Esophagus squamous epithelium (tissue), 5 donors: ENCODE measurements at regions not wholly inside any gene's neighbourhood (a gene's known extent, or its start where the extent isn't known, plus 50 kb on each side); places are given as distances from the start of the nearest gene placed in this dataset.
A peak's percentile ranks its signal among the peaks of the same experiment; 100 is the strongest.
"Not testable (repeated sequence)": the region's sequence is repeated elsewhere in the genome, so short reads cannot be mapped to it uniquely, and the experiment has no call there.

Experiments
- DNase-seq: peaks from one replicate; lab custom pipeline; 2025; lab: John Stamatoyannopoulos, UW
- H3K27ac ChIP-seq, 4 donors: fragments of 200-600 bp; sonication (generic); one replicate each; pipeline ENCODE4 v1.5.1; 2016 to 2019; ENCODE audit warnings: mild to moderate bottlenecking in 1 of 4
- H3K27me3 ChIP-seq, 4 donors: fragments of 200-600 bp; sonication (generic); 1 replicate in 3 of 4; 2 replicates in 1 of 4; pipeline versions ENCODE4 v1.5.1 to v1.6.0; 2017 to 2021; ENCODE audit warnings: antibody characterized with exemption in 1 of 4
- H3K36me3 ChIP-seq, 3 donors: fragments of 200-600 bp; sonication (generic); one replicate each; pipeline ENCODE4 v1.5.1; 2016 to 2019
- H3K4me1 ChIP-seq, 3 donors: fragments of 200-600 bp; sonication (generic); one replicate each; pipeline ENCODE4 v1.5.1; 2017 to 2019
- H3K4me3 ChIP-seq, 4 donors: fragments of 200-600 bp; sonication (generic); 1 replicate in 3 of 4; 2 replicates in 1 of 4; pipeline ENCODE4 v1.5.1; 2016 to 2019; ENCODE audit warnings: mild to moderate bottlenecking in 2 of 4, moderate library complexity in 1 of 4
- H3K9me3 ChIP-seq, 3 donors: fragments of 200-600 bp; sonication (generic); one replicate each; pipeline ENCODE4 v1.5.1; 2016 to 2019
- POLR2A ChIP-seq, 4 donors: fragments of 450-650 bp; IDR thresholded peaks; one replicate each; pipeline ENCODE4 v1.6.1; 2017; ENCODE audit warnings: antibody characterized with exemption in 4 of 4, mild to moderate bottlenecking in 4 of 4, moderate library complexity in 3 of 4
- WGBS, 2 donors: methylation state at CpG; one replicate each; pipeline ENCODE4 v1.1.5; 2018; 5-methylcytosine and 5-hydroxymethylcytosine counted together
- intact Hi-C: fragments of 100-400 bp; cut with DNase I; formaldehyde crosslinking; loops from one replicate; pipeline ENCODE4 v1.15.0; 2022
- TF ChIP-seq, protein P1 (sequence below), 6 experiments: fragments of 450-650 bp in 4 of 6; fragments of 200-600 bp in 2 of 6; sonication (generic) in 2 of 6; IDR thresholded peaks; one replicate each; pipeline ENCODE4 v1.5.1; 2016 to 2019; ENCODE audit warnings: antibody characterized with exemption in 6 of 6, mild to moderate bottlenecking in 4 of 6, moderate library complexity in 4 of 6
- donor health status: DM: yes; HTN: yes; CAD: no.

DNA sequence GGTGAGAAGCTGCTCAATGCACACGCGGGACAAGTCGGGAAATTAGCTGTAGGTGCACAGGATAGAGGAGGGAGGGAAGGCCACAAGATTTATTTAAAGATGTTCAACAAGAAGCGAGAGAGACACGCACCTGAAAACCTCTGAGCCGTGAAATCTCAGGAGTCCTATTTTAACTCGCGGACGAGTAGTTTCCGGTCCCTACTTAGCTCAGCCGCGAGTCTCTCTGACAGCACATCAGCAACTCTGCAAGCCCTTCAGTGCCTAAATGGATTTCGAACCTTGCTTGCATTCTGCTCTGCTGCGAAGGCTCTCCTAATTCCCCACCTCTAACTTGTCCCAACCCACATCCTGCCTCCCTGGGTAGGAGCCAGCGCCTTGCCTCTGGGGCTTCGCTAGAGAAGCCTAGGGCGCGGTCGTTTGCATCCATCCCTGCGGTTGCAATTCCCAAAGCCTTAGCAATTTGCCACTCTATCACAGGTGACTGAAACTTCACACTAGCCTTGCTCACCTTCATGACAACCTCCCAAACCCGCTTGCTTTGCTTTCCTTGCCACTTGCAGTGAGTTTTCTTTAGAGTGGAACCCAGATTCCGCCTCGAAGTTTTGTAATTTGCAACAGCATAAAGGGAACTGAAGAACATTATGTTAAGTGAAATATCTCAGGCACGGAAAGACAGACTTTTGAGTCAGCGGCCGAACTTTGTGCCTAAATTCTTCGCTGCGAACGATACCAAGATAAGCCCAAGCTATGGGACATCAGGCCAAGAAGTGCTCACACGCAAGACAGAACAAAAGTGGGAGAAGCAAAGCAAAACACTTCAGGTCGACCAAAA lies 202.8 kb downstream of the KDM5D start:
- WGBS, 2 donors = 61% methylated on average over 23 of the region's 31 CpGs; no CpG with 5 or more reads in 1 of the 2 donors
- Histone ChIP-seq H3K9me3 (no peaks in the 10 kb centered on the region), H3K4me1 (no peaks in the 10 kb centered on the region), H3K27ac (no peak overlapping the region), H3K4me3 (no peak overlapping the region), H3K27me3 (no peaks in the 10 kb centered on the region), H3K36me3 (no peaks in the 10 kb centered on the region)
- intact Hi-C loops = no loop called here
- no peak for DNase-seq
- no peak for TF ChIP-seq POLR2A (IDR thresholded peaks at IDR 0.05)
- TF ChIP-seq, protein P1, sequence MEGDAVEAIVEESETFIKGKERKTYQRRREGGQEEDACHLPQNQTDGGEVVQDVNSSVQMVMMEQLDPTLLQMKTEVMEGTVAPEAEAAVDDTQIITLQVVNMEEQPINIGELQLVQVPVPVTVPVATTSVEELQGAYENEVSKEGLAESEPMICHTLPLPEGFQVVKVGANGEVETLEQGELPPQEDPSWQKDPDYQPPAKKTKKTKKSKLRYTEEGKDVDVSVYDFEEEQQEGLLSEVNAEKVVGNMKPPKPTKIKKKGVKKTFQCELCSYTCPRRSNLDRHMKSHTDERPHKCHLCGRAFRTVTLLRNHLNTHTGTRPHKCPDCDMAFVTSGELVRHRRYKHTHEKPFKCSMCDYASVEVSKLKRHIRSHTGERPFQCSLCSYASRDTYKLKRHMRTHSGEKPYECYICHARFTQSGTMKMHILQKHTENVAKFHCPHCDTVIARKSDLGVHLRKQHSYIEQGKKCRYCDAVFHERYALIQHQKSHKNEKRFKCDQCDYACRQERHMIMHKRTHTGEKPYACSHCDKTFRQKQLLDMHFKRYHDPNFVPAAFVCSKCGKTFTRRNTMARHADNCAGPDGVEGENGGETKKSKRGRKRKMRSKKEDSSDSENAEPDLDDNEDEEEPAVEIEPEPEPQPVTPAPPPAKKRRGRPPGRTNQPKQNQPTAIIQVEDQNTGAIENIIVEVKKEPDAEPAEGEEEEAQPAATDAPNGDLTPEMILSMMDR (IDR thresholded peaks at IDR 0.05) = no peak

DNA sequence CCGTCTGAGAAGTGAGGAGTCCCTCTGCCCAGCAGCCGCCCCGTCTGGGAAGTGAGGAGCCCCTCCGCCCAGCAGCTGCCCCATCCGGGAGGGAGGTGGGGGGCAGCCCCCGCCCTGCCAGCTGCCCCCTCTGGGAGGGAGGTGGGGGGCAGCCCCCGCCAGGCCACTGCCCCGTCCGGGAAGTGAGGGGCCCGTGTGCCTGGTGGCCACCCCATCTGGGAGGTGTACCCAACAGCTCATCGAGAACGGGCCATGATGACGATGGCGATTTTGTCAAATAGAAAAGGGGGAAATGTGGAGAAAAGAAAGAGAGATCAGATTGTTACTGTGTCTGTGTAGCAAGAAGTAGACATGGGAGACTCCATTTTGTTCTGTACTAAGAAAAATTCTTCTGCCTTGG lies 208.8 kb downstream of the KDM5D start:
- H3K9me3 ChIP-seq, intact Hi-C loops, H3K4me3 ChIP-seq, H3K4me1 ChIP-seq, H3K27me3 ChIP-seq, H3K27ac ChIP-seq, DNase-seq, H3K36me3 ChIP-seq: not testable (repeated sequence)
- 100% methylated on average over 1 of the region's 14 CpGs; no CpG with 5 or more reads in 1 of the 2 donors for WGBS, 2 donors

DNA sequence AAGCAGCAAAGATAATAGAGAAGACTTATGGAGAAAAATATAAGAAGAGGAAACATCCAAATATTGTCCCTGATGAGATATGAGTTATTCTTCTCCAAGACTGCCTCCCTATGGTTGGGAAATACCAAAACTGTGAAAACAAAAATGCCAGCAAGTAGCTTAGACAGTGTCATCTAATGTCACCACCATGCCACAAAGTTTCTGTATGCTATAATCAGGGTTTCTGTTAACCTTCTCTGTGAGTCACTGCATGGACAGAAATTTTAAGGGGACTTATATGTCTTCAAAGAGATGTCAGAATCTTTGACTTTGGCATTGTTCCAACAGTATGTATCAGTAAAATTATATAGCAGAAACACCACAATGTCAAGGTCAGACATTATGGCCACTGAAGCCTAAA lies 222.6 kb downstream of the KDM5D start:
- H3K9me3 ChIP-seq = no peaks in the 10 kb centered on the region
- no peak overlapping the region for H3K4me3 ChIP-seq
- H3K4me1 ChIP-seq = no peaks in the 10 kb centered on the region
- H3K27ac ChIP-seq = no peak overlapping the region
- H3K27me3 ChIP-seq = no peaks in the 10 kb centered on the region
- DNase-seq = no peak
- intact Hi-C loops = no loop called here
- TF ChIP-seq POLR2A (IDR thresholded peaks at IDR 0.05) = no peak
- TF ChIP-seq, protein P1 (IDR thresholded peaks at IDR 0.05) = no peak
- H3K36me3 ChIP-seq = no peaks in the 10 kb centered on the region

DNA sequence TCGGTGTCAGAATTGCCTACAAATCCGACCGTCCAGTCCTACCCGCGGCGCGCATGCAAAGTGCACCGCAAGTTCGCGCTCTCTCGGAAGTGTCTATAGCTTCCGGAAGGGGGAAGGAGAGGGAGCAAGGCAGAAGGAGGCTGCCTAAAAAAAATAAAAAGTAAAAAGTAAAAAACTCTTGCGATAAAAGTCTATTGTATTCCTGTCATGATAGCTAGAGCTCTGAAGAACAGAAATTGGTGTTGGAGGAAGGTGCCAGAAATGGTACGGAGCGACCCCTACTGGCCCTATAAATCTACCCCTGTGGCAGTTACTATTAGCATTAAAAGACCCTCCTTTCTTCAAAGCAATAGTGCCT lies 241.5 kb downstream of the KDM5D start:
- no peak overlapping the region for H3K27ac ChIP-seq
- TF ChIP-seq, protein P1 (IDR thresholded peaks at IDR 0.05) = peak in 1 of 6 experiments; percentile 24
- TF ChIP-seq POLR2A (IDR thresholded peaks at IDR 0.05) = no peak
- peak overlapping the region in 1 of 4 donors; percentile 30 for H3K4me3 ChIP-seq
- DNase-seq = no peak
- H3K36me3 ChIP-seq = no peaks in the 10 kb centered on the region
- no peaks in the 10 kb centered on the region for H3K4me1 ChIP-seq
- WGBS, 2 donors = 16% methylated on average over 3 of the region's 15 CpGs; no CpG with 5 or more reads in 1 of the 2 donors
- intact Hi-C loops = no loop called here
- H3K9me3 ChIP-seq = no peaks in the 10 kb centered on the region
- H3K27me3 ChIP-seq = no peaks in the 10 kb centered on the region

DNA sequence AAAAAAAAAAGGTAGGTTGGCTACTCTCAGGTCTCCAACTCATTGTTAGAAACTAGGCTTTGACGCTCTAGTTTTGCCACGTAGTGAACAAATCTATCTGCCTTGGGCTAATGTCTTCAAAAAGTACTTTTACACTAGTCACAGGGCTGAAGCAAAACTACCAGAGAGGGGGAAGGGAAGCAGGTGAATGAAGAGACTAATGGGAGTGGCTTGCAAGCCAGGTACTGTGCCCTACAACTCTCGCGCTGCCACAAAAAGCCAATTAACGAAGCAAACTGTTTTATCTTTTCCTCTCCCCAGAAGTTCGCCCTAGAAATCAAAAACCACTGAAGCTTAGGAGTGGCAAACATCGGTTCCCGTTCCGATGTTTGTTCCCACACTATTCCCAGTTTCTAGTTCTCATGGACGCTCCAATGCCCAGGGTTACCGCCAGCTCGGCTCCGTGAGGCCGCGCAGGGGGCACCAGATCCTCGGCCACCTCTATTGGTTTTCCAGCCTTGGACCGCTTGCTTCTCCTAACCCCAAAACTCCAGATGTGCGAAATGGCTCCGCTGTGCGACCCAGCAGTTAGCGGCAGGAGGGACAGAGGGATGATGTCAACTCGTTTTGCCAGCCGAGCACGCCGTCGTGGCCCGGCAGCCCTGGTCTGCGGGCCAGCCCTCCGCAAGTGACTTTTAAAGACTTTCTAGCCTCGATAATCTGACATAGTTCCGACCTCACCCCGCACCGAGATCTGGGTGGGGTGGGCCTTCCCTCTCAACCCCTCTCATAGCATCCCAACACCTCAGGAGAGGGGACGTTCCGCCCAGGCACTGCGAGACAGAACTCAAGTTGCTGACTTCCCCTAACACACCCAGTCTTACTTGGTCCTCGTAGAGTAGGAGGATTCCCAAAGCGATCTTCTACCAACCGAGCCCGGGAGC lies 242.1 kb downstream of the KDM5D start:
- peak overlapping the region in 1 of 4 donors; percentile 30 for H3K4me3 ChIP-seq
- intact Hi-C loops = no loop called here
- no peaks in the 10 kb centered on the region for H3K4me1 ChIP-seq
- H3K36me3 ChIP-seq = no peaks in the 10 kb centered on the region
- no peaks in the 10 kb centered on the region for H3K9me3 ChIP-seq
- no peak overlapping the region for H3K27ac ChIP-seq
- DNase-seq = no peak
- H3K27me3 ChIP-seq = no peaks in the 10 kb centered on the region
- TF ChIP-seq POLR2A (IDR thresholded peaks at IDR 0.05) = no peak
- TF ChIP-seq, protein P1 (IDR thresholded peaks at IDR 0.05) = no peak
- 21% methylated on average over 15 of the region's 40 CpGs; no CpG with 5 or more reads in 1 of the 2 donors for WGBS, 2 donors
